NCI-H2029 treated with DMSO at 0.1 percent for 48 hours (cell line): ENCODE measurements at regions not wholly inside any gene's neighbourhood (a gene's known extent, or its start where the extent isn't known, plus 50 kb on each side); places are given as distances from the start of the nearest gene placed in this dataset.

Source experiments
- DNase-seq: peaks from one replicate; lab custom pipeline; 2025; lab: John Stamatoyannopoulos, UW

DNA sequence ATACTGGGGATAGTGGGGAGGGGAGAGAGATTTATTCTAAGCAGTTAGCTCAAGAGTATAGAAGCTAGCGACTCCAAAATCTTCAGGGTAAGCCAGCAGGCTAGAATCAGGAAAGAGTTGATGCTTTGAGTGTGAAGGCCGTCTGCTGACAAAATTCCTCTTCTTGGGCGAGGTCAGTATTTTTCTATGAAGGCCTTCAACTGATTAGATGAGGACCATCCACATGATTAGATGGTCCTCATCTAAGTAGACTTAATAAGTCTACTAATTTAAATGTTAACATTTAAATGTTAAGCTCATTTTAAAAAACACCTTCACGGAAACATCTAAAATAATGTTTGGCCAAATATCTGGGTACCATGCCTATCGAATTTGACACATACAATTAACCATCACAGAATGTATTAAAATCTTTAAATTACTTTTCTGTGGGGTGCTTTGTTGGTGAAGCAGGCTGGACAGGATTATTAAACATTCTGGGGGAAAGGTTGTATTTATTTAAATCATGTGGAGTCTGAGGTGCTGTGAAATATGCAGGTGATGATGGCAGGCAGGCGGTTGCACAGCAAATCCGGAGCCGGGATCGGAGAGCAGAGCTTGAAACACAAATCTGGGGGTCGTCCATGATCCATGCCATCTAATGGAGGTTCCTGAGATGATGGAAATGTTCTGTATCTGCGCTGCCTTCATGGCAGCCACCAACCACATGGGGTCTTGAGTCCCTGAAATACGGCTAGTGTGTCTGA lies 49.8 kb upstream of the ADORA2B start:
- no peak for DNase-seq
